A673 (cell line): ENCODE measurements at regions not wholly inside any gene's neighbourhood (a gene's known extent, or its start where the extent isn't known, plus 50 kb on each side); places are given as distances from the start of the nearest gene placed in this dataset.

Experiments used
- BruUV-seq: library from RNA; stranded (reverse); fragments of 400-500 nt; replicated peaks from 2 replicates; lab custom pipeline; 2021; lab: Mats Ljungman, UMichigan
- CTCF ChIA-PET: fragments of 300-600 bp; sonication (Branson Sonifier 250); formaldehyde crosslinking; loops from one replicate; lab custom pipeline; 2022; ENCODE audit warnings: antibody characterized with exemption; lab: Charles Lee
- POLR2A ChIA-PET: fragments of 300-600 bp; sonication (Branson Sonifier 250); formaldehyde crosslinking; loops from one replicate; lab custom pipeline; 2022; ENCODE audit warnings: antibody characterized with exemption; ENCODE audit not compliant: low non-redundant PET; lab: Charles Lee
- DNase-seq: peaks from one replicate; pipeline ENCODE4 v3.0.0-alpha.2; 2015; ENCODE audit warnings: low spot score
- H3K27ac ChIP-seq: fragments of 200-600 bp; sonication (generic); 2 replicates; pipeline ENCODE4 v1.5.1; 2016; ENCODE audit warnings: mixed run types, low read depth, mild to moderate bottlenecking, mixed read lengths, antibody characterized with exemption, low read length; ENCODE audit not compliant: poor library complexity, severe bottlenecking
- H3K27me3 ChIP-seq: fragments of 200-600 bp; sonication (generic); replicated peaks from 2 replicates; pipeline ENCODE4 v1.6.1; 2017; ENCODE audit warnings: mixed run types, low read depth, mild to moderate bottlenecking, mixed read lengths, antibody characterized with exemption, low read length; ENCODE audit not compliant: insufficient read depth, poor library complexity
- H3K36me3 ChIP-seq: fragments of 200-600 bp; sonication (generic); 2 replicates; pipeline ENCODE4 v1.6.1; 2016; ENCODE audit warnings: mixed run types, mild to moderate bottlenecking, mixed read lengths, antibody characterized with exemption, low read length; ENCODE audit not compliant: insufficient read depth, poor library complexity, severe bottlenecking
- H3K4me1 ChIP-seq: fragments of 200-600 bp; sonication (generic); 2 replicates; pipeline ENCODE4 v1.6.1; 2017; ENCODE audit warnings: mixed run types, mild to moderate bottlenecking, mixed read lengths, antibody characterized with exemption, low read length; ENCODE audit not compliant: insufficient read depth, poor library complexity, severe bottlenecking
- H3K4me3 ChIP-seq: fragments of 200-600 bp; sonication (generic); 2 replicates; pipeline ENCODE4 v1.5.1; 2016; ENCODE audit warnings: low read depth, mixed run types, mild to moderate bottlenecking, mixed read lengths, low read length; ENCODE audit not compliant: poor library complexity, severe bottlenecking
- H3K9me3 ChIP-seq: fragments of 200-600 bp; sonication (generic); 2 replicates; pipeline ENCODE4 v1.6.1; 2016; ENCODE audit warnings: mixed run types, low read depth, mild to moderate bottlenecking, mixed read lengths, antibody characterized with exemption, low read length; ENCODE audit not compliant: poor library complexity, severe bottlenecking
- EZH2 ChIP-seq: fragments of 200-600 bp; sonication (generic); IDR thresholded peaks from 2 replicates; pipeline ENCODE4 v1.6.1; 2017; ENCODE audit warnings: borderline replicate concordance, low read depth, mild to moderate bottlenecking, mixed read lengths, antibody characterized with exemption, low read length; ENCODE audit not compliant: poor library complexity, severe bottlenecking
- intact Hi-C: fragments of 100-400 bp; cut with micrococcal nuclease; formaldehyde crosslinking; loops from one replicate; pipeline ENCODE4 v1.10.0; 2022; ENCODE audit not compliant: unreplicated experiment
- TF ChIP-seq, protein P1 (sequence below): fragments of 300-800, 200-600 bp; sonication (generic); conservative IDR thresholded peaks from 2 replicates; pipeline ENCODE4 v1.5.1; 2017; ENCODE audit warnings: low read depth, mild to moderate bottlenecking, antibody characterized with exemption, low read length, moderate library complexity, mixed read lengths

DNA sequence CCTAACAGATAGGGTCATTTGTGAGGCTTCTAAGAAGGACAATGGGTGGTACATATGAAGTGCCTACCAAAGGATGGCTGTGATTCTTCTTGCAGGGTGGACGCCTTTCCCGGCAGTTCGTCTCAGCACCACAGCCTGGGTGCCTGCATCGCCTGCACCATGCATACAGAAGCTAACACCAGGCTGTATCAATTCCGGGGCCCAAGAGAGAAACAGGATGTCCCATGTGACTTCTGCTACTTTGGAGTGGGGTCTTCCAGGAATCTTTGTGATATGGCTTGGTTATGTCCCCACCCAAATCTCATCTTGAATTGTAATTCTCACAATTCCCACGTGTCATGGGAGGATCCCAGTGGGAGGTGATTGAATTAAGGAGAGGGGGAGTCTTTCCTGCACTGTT is 251.6 kb upstream of the TNRC6C start:
- no peak for DNase-seq
- POLR2A ChIA-PET = no interaction called here
- BruUV-seq = no TSS peak
- intact Hi-C loops = no loop called here
- Histone ChIP-seq H3K4me1 (no peaks in the 10 kb centered on the region), H3K27me3 (no peaks in the 10 kb centered on the region), H3K27ac (no peak overlapping the region), H3K4me3 (no peak overlapping the region), H3K36me3 (no peaks in the 10 kb centered on the region), H3K9me3 (peaks cover 21% of the 10 kb centered on the region)
- TF ChIP-seq, protein P1, sequence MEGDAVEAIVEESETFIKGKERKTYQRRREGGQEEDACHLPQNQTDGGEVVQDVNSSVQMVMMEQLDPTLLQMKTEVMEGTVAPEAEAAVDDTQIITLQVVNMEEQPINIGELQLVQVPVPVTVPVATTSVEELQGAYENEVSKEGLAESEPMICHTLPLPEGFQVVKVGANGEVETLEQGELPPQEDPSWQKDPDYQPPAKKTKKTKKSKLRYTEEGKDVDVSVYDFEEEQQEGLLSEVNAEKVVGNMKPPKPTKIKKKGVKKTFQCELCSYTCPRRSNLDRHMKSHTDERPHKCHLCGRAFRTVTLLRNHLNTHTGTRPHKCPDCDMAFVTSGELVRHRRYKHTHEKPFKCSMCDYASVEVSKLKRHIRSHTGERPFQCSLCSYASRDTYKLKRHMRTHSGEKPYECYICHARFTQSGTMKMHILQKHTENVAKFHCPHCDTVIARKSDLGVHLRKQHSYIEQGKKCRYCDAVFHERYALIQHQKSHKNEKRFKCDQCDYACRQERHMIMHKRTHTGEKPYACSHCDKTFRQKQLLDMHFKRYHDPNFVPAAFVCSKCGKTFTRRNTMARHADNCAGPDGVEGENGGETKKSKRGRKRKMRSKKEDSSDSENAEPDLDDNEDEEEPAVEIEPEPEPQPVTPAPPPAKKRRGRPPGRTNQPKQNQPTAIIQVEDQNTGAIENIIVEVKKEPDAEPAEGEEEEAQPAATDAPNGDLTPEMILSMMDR = no peak
- TF ChIP-seq EZH2 = no peak
- CTCF ChIA-PET = no interaction called here

DNA sequence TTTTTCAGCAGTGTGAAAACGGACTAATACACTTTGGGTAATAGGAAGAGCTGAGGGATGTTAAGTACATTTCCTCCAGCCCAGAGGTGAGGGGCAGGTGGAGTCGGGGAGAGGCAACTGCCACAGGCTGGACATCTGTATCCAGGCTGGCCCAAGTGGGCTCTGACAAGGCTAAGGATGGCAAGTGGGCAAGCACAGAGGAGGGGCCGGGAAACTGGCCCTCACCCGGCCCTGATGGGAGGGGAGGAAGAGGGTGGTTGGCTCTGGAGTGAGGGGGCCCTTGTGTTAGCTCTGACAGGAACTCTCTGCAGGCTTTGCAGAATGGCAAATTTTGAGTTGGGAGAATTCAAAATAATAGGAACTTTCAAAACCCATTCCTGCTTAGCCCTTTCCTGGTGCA is 251.0 kb upstream of the TNRC6C start:
- Histone ChIP-seq H3K4me3 (no peak overlapping the region), H3K9me3 (peaks cover 21% of the 10 kb centered on the region), H3K36me3 (no peaks in the 10 kb centered on the region), H3K27ac (no peak overlapping the region), H3K27me3 (no peaks in the 10 kb centered on the region), H3K4me1 (no peaks in the 10 kb centered on the region)
- CTCF ChIA-PET = no interaction called here
- BruUV-seq = no TSS peak
- no peak for DNase-seq
- POLR2A ChIA-PET = no interaction called here
- TF ChIP-seq, protein P1 = no peak
- no peak for TF ChIP-seq EZH2
- intact Hi-C loops = no loop called here

DNA sequence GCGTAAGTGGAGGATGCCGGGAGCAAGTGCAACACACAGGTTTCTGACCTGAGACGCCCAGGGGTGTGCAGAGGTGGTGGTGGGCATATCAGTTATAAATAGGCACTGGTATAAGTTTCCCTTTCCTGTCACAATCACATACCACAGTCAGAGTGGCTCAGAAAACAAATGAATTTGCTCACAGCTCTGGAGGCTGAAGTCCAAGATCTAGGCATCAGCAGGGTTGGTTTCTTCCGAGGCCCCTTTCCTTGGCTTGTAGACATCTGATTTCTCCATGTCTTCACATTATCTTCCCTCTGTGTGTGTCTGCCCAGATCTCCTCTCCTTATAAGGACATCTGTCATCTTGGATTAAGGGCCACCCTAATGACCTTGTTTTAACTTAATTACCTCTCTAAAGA is 250.5 kb upstream of the TNRC6C start:
- Histone ChIP-seq H3K27me3 (no peaks in the 10 kb centered on the region), H3K36me3 (no peaks in the 10 kb centered on the region), H3K4me1 (no peaks in the 10 kb centered on the region), H3K4me3 (no peak overlapping the region), H3K27ac (no peak overlapping the region), H3K9me3 (peaks cover 21% of the 10 kb centered on the region)
- DNase-seq = no peak
- intact Hi-C loops = no loop called here
- CTCF ChIA-PET = no interaction called here
- no peak for TF ChIP-seq EZH2
- TF ChIP-seq, protein P1 = no peak
- no TSS peak for BruUV-seq
- POLR2A ChIA-PET = no interaction called here
